HepG2 (cell line): ENCODE measurements at regions not wholly inside any gene's neighbourhood (a gene's known extent, or its start where the extent isn't known, plus 50 kb on each side); places are given as distances from the start of the nearest gene placed in this dataset.

Source experiments
- CEBPB ChIP-seq: IDR thresholded peaks from 2 replicates; pipeline ENCODE4 v1.6.1; 2011; ENCODE audit warnings: low read depth, low read length, improper control_type of control experiment, borderline replicate concordance
- MXI1 ChIP-seq: IDR thresholded peaks from 3 replicates; pipeline ENCODE4 v1.6.1; 2012; ENCODE audit warnings: low read depth, low read length, inconsistent platforms, borderline replicate concordance
- USF2 ChIP-seq, 2 experiments: sonication (generic) in 1 of 2; formaldehyde crosslinking in 1 of 2; IDR thresholded peaks; 2 replicates each; pipeline versions ENCODE4 v1.5.1 to v1.6.1; 2011 to 2020; ENCODE audit warnings: borderline replicate concordance in 1 of 2, low read depth in 1 of 2, low read length in 1 of 2, mild to moderate bottlenecking in 1 of 2, missing genetic modification reagents in 1 of 2, moderate library complexity in 1 of 2
- ZNF576 ChIP-seq: sonication (generic); formaldehyde crosslinking; IDR thresholded peaks from 2 replicates; pipeline ENCODE4 v1.4.0; 2020; ENCODE audit warnings: mild to moderate bottlenecking, missing genetic modification reagents

DNA sequence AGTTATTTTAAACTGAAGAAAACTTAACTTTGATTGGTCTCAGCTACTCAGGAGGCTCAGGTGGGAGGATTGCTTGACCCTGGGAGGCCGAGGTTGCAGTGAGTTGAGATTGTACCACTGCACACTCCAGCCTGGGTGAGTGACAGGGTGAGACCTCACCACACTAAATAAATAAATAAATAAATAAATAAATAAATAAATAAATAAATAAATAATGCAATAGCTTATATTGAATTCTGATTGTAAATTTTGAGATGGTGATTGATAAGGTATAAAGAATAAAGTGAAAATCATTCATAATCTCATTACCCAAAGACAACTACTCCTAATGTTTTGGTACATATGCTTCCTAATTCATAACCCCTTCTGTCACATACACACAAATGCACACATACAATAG lies 58.1 kb downstream of the TUBA3C start:
- TF ChIP-seq MXI1 (no peak), ZNF576 (CRISPR knock-in tag) (no peak), USF2 (IDR thresholded peaks at IDR 0.05; ENCODE audit: low read depth, low read length) (no peak), USF2 (CRISPR knock-in tag; IDR thresholded peaks at IDR 0.05; ENCODE audit: borderline replicate concordance) (no peak), CEBPB (no peak)
